Natural killer cell (primary cell): ENCODE measurements at regions not wholly inside any gene's neighbourhood (a gene's known extent, or its start where the extent isn't known, plus 50 kb on each side); places are given as distances from the start of the nearest gene placed in this dataset.
"Not testable (repeated sequence)": the region's sequence is repeated elsewhere in the genome, so short reads cannot be mapped to it uniquely, and the experiment has no call there.

ENCODE experiments used
- ATAC-seq, 3 donors: fragments of 150-1000 bp in 2 of 3; fragments of 200-7000 bp in 1 of 3; cut with Tn5 transposase; 1 replicate in 1 of 3; 2 replicates in 2 of 3; pipeline ENCODE4 v1.10.0; 2021; ENCODE audit warnings: mild to moderate bottlenecking in 2 of 3, moderate library complexity in 2 of 3
- DNase-seq, 2 donors: peaks; one replicate each; pipeline versions ENCODE4 v3.0.0 to v3.0.0-alpha.2; 2013 to 2021; ENCODE audit warnings: mixed read lengths in 1 of 2
- H3K27ac ChIP-seq: one replicate; pipeline ENCODE4 v1.5.1; 2013; ENCODE audit warnings: mild to moderate bottlenecking, low read length
- H3K27me3 ChIP-seq: one replicate; pipeline ENCODE4 v1.6.1; 2013; ENCODE audit warnings: low read length; ENCODE audit not compliant: control insufficient read depth, insufficient read depth
- H3K36me3 ChIP-seq: one replicate; pipeline ENCODE4 v1.6.1; 2013; ENCODE audit warnings: low read length; ENCODE audit not compliant: control insufficient read depth, insufficient read depth
- H3K4me1 ChIP-seq: one replicate; pipeline ENCODE4 v1.6.1; 2013; ENCODE audit warnings: low read length; ENCODE audit not compliant: control insufficient read depth, insufficient read depth
- H3K4me3 ChIP-seq: one replicate; pipeline ENCODE4 v1.5.1; 2013; ENCODE audit warnings: low read length
- H3K9me3 ChIP-seq: one replicate; pipeline ENCODE4 v1.6.1; 2013; ENCODE audit warnings: low read length; ENCODE audit not compliant: control insufficient read depth, insufficient read depth
- H3K27ac Mint-ChIP-seq, 2 donors: one replicate each; pipeline ENCODE4 v1.8.0; 2022; ENCODE audit warnings: mild to moderate bottlenecking in 2 of 2, mixed read lengths in 2 of 2, moderate library complexity in 1 of 2
- H3K27me3 Mint-ChIP-seq, 2 donors: one replicate each; pipeline ENCODE4 v1.8.0; 2022; ENCODE audit warnings: low read depth in 2 of 2, mixed read lengths in 2 of 2
- H3K36me3 Mint-ChIP-seq: one replicate; pipeline ENCODE4 v1.8.0; 2022; ENCODE audit warnings: mixed read lengths
- H3K4me1 Mint-ChIP-seq, 2 donors: one replicate each; pipeline ENCODE4 v1.8.0; 2022; ENCODE audit warnings: mixed read lengths in 2 of 2
- H3K4me3 Mint-ChIP-seq: one replicate; pipeline ENCODE4 v1.8.0; 2022; ENCODE audit warnings: mild to moderate bottlenecking, moderate library complexity, mixed read lengths
- H3K9me3 Mint-ChIP-seq, 2 donors: one replicate each; pipeline ENCODE4 v1.8.0; 2022; ENCODE audit warnings: mixed read lengths in 2 of 2
- CTCF ChIP-seq: fragments of 200-600 bp; IDR thresholded peaks from one replicate; pipeline ENCODE4 v1.8.0; 2022; ENCODE audit warnings: antibody characterized with exemption
- WGBS: methylation state at CpG from one replicate; pipeline ENCODE4 v1.1.7; 2013; ENCODE audit warnings: missing lambda C conversion rate; ENCODE audit not compliant: insufficient coverage; 5-methylcytosine and 5-hydroxymethylcytosine counted together
- intact Hi-C: fragments of 100-400 bp; cut with micrococcal nuclease; formaldehyde crosslinking; loops from one replicate; pipeline ENCODE4 v1.14.2; 2022

GRCh38 chr17:70523426-70523825 is 354.1 kb downstream of the KCNJ2 start:
- Mint-ChIP-seq H3K4me3 (no peak overlapping the region), H3K27ac (no peak overlapping the region), H3K4me1 (no peaks in the 10 kb centered on the region), H3K27me3 (no peaks in the 10 kb centered on the region), H3K9me3 (peaks cover 7 to 12% of the 10 kb centered on the region in 2 donors), H3K36me3 (no peaks in the 10 kb centered on the region)
- Histone ChIP-seq H3K27ac (no peak overlapping the region), H3K36me3 (no peaks in the 10 kb centered on the region), H3K27me3 (no peaks in the 10 kb centered on the region), H3K9me3 (no peaks in the 10 kb centered on the region), H3K4me3 (no peak overlapping the region), H3K4me1 (no peaks in the 10 kb centered on the region)
- intact Hi-C loops = no loop called here
- no peak for ATAC-seq
- TF ChIP-seq CTCF = no peak
- DNase-seq = no peak
- 83% methylated on average over 1 of the region's 4 CpGs for WGBS

- H3K9me3 ChIP-seq, H3K27ac Mint-ChIP-seq, H3K4me3 Mint-ChIP-seq, H3K4me3 ChIP-seq, H3K27me3 Mint-ChIP-seq, H3K36me3 Mint-ChIP-seq, DNase-seq, H3K36me3 ChIP-seq, H3K4me1 ChIP-seq, ATAC-seq, H3K27me3 ChIP-seq, H3K27ac ChIP-seq, H3K4me1 Mint-ChIP-seq, intact Hi-C loops: not testable (repeated sequence)
- peaks cover 7 to 12% of the 10 kb centered on the region in 2 donors for H3K9me3 Mint-ChIP-seq
- WGBS = 93% methylated on average over 7 of the region's 7 CpGs
Observed at GRCh38 chr17:70525035-70525434, 355.7 kb downstream of the KCNJ2 start.

GRCh38 chr17:70525961-70526360 is 356.6 kb downstream of the KCNJ2 start:
- no peaks in the 10 kb centered on the region for H3K36me3 Mint-ChIP-seq
- Histone ChIP-seq H3K9me3 (no peaks in the 10 kb centered on the region), H3K4me1 (no peaks in the 10 kb centered on the region), H3K27ac (no peak overlapping the region), H3K36me3 (no peaks in the 10 kb centered on the region), H3K4me3 (no peak overlapping the region), H3K27me3 (no peaks in the 10 kb centered on the region)
- H3K9me3 Mint-ChIP-seq = peaks cover 7 to 11% of the 10 kb centered on the region in 2 donors
- no peak overlapping the region for H3K4me3 Mint-ChIP-seq
- no peaks in the 10 kb centered on the region for H3K27me3 Mint-ChIP-seq
- ATAC-seq (no peak), DNase-seq (no peak)
- intact Hi-C loops = no loop called here
- TF ChIP-seq CTCF = no peak
- H3K27ac Mint-ChIP-seq = no peak overlapping the region
- no peaks in the 10 kb centered on the region for H3K4me1 Mint-ChIP-seq
- 97% methylated on average over 5 of the region's 5 CpGs for WGBS

GRCh38 chr17:70527364-70527888 is 358.1 kb downstream of the KCNJ2 start:
- H3K36me3 ChIP-seq = no peaks in the 10 kb centered on the region
- no peak overlapping the region for H3K4me3 ChIP-seq
- intact Hi-C loops = no loop called here
- WGBS = 3% methylated on average over 2 of the region's 3 CpGs
- H3K27me3 ChIP-seq = no peaks in the 10 kb centered on the region
- TF ChIP-seq CTCF = no peak
- H3K27ac ChIP-seq = no peak overlapping the region
- Mint-ChIP-seq H3K27me3 (no peaks in the 10 kb centered on the region), H3K4me3 (no peak overlapping the region), H3K27ac (no peak overlapping the region), H3K9me3 (peaks cover 5 to 8% of the 10 kb centered on the region in 2 donors), H3K4me1 (no peaks in the 10 kb centered on the region), H3K36me3 (no peaks in the 10 kb centered on the region)
- H3K9me3 ChIP-seq = no peaks in the 10 kb centered on the region
- DNase-seq (no peak), ATAC-seq (no peak)
- no peaks in the 10 kb centered on the region for H3K4me1 ChIP-seq
